ENCODE measurements at regions not wholly inside any gene's neighbourhood (a gene's known extent, or its start where the extent isn't known, plus 50 kb on each side); places are given as distances from the start of the nearest gene placed in this dataset.
"Not testable (repeated sequence)": the region's sequence is repeated elsewhere in the genome, so short reads cannot be mapped to it uniquely, and the experiment has no call there.

- no peak overlapping the region for H3K27ac Mint-ChIP-seq (ENCODE audit: unreplicated experiment)
- TF ChIP-seq CTCF (conservative IDR thresholded peaks at IDR 0.05), result no peak
Measured at GRCh38 chr12:131274906-131275305, 321.2 kb downstream of the ADGRD1 start.

GRCh38 chr12:131275824-131276223 lies 322.1 kb downstream of the ADGRD1 start:
- no peak for TF ChIP-seq CTCF (conservative IDR thresholded peaks at IDR 0.05)
- no peak for DNase-seq (ENCODE audit: low read depth, low spot score)
- Mint-ChIP-seq H3K27me3 (ENCODE audit: low read depth) (no peaks in the 10 kb centered on the region), H3K9me3 (no peaks in the 10 kb centered on the region), H3K4me1 (peaks cover 17% of the 10 kb centered on the region), H3K36me3 (ENCODE audit: low read depth) (no peaks in the 10 kb centered on the region), H3K4me3 (no peak overlapping the region), H3K27ac (ENCODE audit: unreplicated experiment) (no peak overlapping the region)

More at GRCh38 chr12:131274906-131275305, 321.2 kb downstream of the ADGRD1 start:
- Mint-ChIP-seq H3K9me3 (no peaks in the 10 kb centered on the region), H3K27me3 (ENCODE audit: low read depth) (no peaks in the 10 kb centered on the region), H3K36me3 (ENCODE audit: low read depth) (no peaks in the 10 kb centered on the region), H3K4me1 (peaks cover 15% of the 10 kb centered on the region), H3K4me3 (no peak overlapping the region)
- DNase-seq (ENCODE audit: low read depth, low spot score), result no peak

GRCh38 chr12:131276501-131277185 lies 322.9 kb downstream of the ADGRD1 start:
- H3K36me3 Mint-ChIP-seq (ENCODE audit: low read depth), result no peaks in the 10 kb centered on the region
- H3K4me1 Mint-ChIP-seq, result peaks cover 17% of the 10 kb centered on the region
- no peaks in the 10 kb centered on the region for H3K27me3 Mint-ChIP-seq (ENCODE audit: low read depth)
- H3K9me3 Mint-ChIP-seq, result no peaks in the 10 kb centered on the region
- DNase-seq (ENCODE audit: low read depth, low spot score), result no peak
- no peak overlapping the region for H3K27ac Mint-ChIP-seq (ENCODE audit: unreplicated experiment)
- H3K4me3 Mint-ChIP-seq, result no peak overlapping the region
- TF ChIP-seq CTCF (conservative IDR thresholded peaks at IDR 0.05), result no peak

- not testable (repeated sequence) for H3K36me3 Mint-ChIP-seq (ENCODE audit: low read depth); H3K27me3 Mint-ChIP-seq (ENCODE audit: low read depth); H3K27ac Mint-ChIP-seq (ENCODE audit: unreplicated experiment); H3K9me3 Mint-ChIP-seq; DNase-seq (ENCODE audit: low read depth, low spot score); H3K4me3 Mint-ChIP-seq
- H3K4me1 Mint-ChIP-seq, result peaks cover 21% of the 10 kb centered on the region
Measured at GRCh38 chr12:131277186-131278091, 323.7 kb downstream of the ADGRD1 start.

GRCh38 chr12:131278451-131279115 lies 324.9 kb downstream of the ADGRD1 start:
- H3K4me3 Mint-ChIP-seq; DNase-seq (ENCODE audit: low read depth, low spot score); H3K27ac Mint-ChIP-seq (ENCODE audit: unreplicated experiment); H3K9me3 Mint-ChIP-seq; H3K27me3 Mint-ChIP-seq (ENCODE audit: low read depth); H3K36me3 Mint-ChIP-seq (ENCODE audit: low read depth): not testable (repeated sequence)
- peaks cover 21% of the 10 kb centered on the region for H3K4me1 Mint-ChIP-seq

GRCh38 chr12:131279281-131279921 lies 325.7 kb downstream of the ADGRD1 start:
- Mint-ChIP-seq H3K4me1 (peaks cover 23% of the 10 kb centered on the region), H3K9me3 (peaks cover 3% of the 10 kb centered on the region), H3K4me3 (no peak overlapping the region), H3K27me3 (ENCODE audit: low read depth) (no peaks in the 10 kb centered on the region), H3K36me3 (ENCODE audit: low read depth) (no peaks in the 10 kb centered on the region), H3K27ac (ENCODE audit: unreplicated experiment) (peak overlapping the region; percentile 21)
- DNase-seq (ENCODE audit: low read depth, low spot score), result no peak
- TF ChIP-seq CTCF (conservative IDR thresholded peaks at IDR 0.05), result no peak

All from neural crest cell (in vitro differentiated cells).